ENCODE measurements at regions not wholly inside any gene's neighbourhood (a gene's known extent, or its start where the extent isn't known, plus 50 kb on each side); places are given as distances from the start of the nearest gene placed in this dataset.

DNA sequence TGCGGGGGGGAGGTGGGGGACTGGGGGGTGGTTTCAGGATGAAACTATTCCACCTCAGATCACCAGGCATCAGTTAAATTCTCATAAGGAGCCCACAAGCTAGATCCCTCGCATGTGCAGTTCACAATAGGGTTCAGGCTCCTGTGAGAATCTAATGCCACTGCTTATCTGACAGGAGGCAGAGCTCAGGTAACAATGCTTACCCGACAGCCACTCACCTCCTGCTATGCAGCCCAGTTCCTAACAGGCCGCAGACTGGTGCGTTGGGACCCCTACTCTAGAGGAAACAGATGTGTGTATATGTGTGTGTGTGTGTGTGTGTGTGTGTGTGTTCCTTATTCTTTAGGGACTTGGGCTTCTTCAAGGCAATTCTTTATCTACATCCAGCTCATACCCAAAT lies 352.3 kb upstream of the CCNH start:
- TF ChIP-seq, protein P1, sequence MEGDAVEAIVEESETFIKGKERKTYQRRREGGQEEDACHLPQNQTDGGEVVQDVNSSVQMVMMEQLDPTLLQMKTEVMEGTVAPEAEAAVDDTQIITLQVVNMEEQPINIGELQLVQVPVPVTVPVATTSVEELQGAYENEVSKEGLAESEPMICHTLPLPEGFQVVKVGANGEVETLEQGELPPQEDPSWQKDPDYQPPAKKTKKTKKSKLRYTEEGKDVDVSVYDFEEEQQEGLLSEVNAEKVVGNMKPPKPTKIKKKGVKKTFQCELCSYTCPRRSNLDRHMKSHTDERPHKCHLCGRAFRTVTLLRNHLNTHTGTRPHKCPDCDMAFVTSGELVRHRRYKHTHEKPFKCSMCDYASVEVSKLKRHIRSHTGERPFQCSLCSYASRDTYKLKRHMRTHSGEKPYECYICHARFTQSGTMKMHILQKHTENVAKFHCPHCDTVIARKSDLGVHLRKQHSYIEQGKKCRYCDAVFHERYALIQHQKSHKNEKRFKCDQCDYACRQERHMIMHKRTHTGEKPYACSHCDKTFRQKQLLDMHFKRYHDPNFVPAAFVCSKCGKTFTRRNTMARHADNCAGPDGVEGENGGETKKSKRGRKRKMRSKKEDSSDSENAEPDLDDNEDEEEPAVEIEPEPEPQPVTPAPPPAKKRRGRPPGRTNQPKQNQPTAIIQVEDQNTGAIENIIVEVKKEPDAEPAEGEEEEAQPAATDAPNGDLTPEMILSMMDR (conservative IDR thresholded peaks at IDR 0.05; ENCODE audit: low read depth in 2 of 2) = no peak
- TF ChIP-seq EZH2 (IDR thresholded peaks at IDR 0.05; ENCODE audit: low read depth, unreplicated experiment) = no peak
- TF ChIP-seq EZH2phosphoT487 (IDR thresholded peaks at IDR 0.05; ENCODE audit: unreplicated experiment) = no peak
- TF ChIP-seq, protein P2, sequence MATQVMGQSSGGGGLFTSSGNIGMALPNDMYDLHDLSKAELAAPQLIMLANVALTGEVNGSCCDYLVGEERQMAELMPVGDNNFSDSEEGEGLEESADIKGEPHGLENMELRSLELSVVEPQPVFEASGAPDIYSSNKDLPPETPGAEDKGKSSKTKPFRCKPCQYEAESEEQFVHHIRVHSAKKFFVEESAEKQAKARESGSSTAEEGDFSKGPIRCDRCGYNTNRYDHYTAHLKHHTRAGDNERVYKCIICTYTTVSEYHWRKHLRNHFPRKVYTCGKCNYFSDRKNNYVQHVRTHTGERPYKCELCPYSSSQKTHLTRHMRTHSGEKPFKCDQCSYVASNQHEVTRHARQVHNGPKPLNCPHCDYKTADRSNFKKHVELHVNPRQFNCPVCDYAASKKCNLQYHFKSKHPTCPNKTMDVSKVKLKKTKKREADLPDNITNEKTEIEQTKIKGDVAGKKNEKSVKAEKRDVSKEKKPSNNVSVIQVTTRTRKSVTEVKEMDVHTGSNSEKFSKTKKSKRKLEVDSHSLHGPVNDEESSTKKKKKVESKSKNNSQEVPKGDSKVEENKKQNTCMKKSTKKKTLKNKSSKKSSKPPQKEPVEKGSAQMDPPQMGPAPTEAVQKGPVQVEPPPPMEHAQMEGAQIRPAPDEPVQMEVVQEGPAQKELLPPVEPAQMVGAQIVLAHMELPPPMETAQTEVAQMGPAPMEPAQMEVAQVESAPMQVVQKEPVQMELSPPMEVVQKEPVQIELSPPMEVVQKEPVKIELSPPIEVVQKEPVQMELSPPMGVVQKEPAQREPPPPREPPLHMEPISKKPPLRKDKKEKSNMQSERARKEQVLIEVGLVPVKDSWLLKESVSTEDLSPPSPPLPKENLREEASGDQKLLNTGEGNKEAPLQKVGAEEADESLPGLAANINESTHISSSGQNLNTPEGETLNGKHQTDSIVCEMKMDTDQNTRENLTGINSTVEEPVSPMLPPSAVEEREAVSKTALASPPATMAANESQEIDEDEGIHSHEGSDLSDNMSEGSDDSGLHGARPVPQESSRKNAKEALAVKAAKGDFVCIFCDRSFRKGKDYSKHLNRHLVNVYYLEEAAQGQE (IDR thresholded peaks at IDR 0.05; ENCODE audit: unreplicated experiment) = no peak
- no peak for TF ChIP-seq POLR2AphosphoS5 (IDR thresholded peaks at IDR 0.05; ENCODE audit: low read depth)
- no peak for TF ChIP-seq CREB1 (CRISPR knock-in tag; IDR thresholded peaks at IDR 0.05; ENCODE audit: low read depth)
- no peak for TF ChIP-seq NANOG (IDR thresholded peaks at IDR 0.05; ENCODE audit: borderline replicate concordance)
- no peak for TF ChIP-seq ZNF331 (CRISPR knock-in tag; IDR thresholded peaks at IDR 0.05; ENCODE audit: low read depth)
- TF ChIP-seq, protein P3, sequence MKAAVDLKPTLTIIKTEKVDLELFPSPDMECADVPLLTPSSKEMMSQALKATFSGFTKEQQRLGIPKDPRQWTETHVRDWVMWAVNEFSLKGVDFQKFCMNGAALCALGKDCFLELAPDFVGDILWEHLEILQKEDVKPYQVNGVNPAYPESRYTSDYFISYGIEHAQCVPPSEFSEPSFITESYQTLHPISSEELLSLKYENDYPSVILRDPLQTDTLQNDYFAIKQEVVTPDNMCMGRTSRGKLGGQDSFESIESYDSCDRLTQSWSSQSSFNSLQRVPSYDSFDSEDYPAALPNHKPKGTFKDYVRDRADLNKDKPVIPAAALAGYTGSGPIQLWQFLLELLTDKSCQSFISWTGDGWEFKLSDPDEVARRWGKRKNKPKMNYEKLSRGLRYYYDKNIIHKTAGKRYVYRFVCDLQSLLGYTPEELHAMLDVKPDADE (IDR thresholded peaks at IDR 0.05) = no peak

Measured in GM23338 (cell line).